A549 (cell line): ENCODE measurements at regions not wholly inside any gene's neighbourhood (a gene's known extent, or its start where the extent isn't known, plus 50 kb on each side); places are given as distances from the start of the nearest gene placed in this dataset.

ENCODE experiments used
- ATAC-seq, 2 experiments: fragments of 200-7000 bp in 1 of 2; fragments of >200 bp in 1 of 2; cut with Nextera tagmentation in 1 of 2; cut with Tn5 transposase in 1 of 2; 3 replicates each; pipeline versions ENCODE4 v1.8.0 to v1.9.1; 2018 to 2020; ENCODE audit warnings: mild to moderate bottlenecking in 1 of 2, moderate library complexity in 1 of 2
- CTCF ChIA-PET: fragments of 300-600 bp; sonication (Branson Sonifier 250); formaldehyde crosslinking; extraction: SDS; loops from one replicate; lab custom pipeline; 2021; ENCODE audit warnings: antibody characterized with exemption, inconsistent platforms; lab: Yijun Ruan, JAX
- POLR2A ChIA-PET: fragments of 350-600 bp; formaldehyde crosslinking; extraction: SDS; loops from one replicate; lab custom pipeline; 2021; ENCODE audit warnings: antibody characterized with exemption, inconsistent platforms; lab: Yijun Ruan, JAX
- DNase-seq, 2 experiments: peaks; one replicate each; pipeline versions ENCODE4 v3.0.0 to v3.0.0-alpha.2; 2011 to 2016; ENCODE audit warnings: low read depth in 1 of 2, low spot score in 1 of 2
- FAIRE-seq: peaks from 2 replicates; lab custom pipeline; 2011; peaks lifted over from hg19 to GRCh38; lab: Jason Lieb, UNC
- H3K27ac ChIP-seq, 2 experiments: fragments of >200 bp; sonication (Bioruptor Twin); formaldehyde crosslinking; 3 replicates each; pipeline ENCODE4 v1.5.1; 2016 to 2017
- H3K4me1 ChIP-seq: fragments of >200 bp; sonication (Bioruptor Twin); formaldehyde crosslinking; 3 replicates; pipeline ENCODE4 v1.6.1; 2016
- H3K4me2 ChIP-seq: fragments of >200 bp; sonication (Bioruptor Twin); formaldehyde crosslinking; 3 replicates; pipeline ENCODE4 v1.6.1; 2016
- H3K4me3 ChIP-seq: fragments of >200 bp; sonication (Bioruptor Twin); formaldehyde crosslinking; 3 replicates; pipeline ENCODE4 v1.5.1; 2016
- H3K9me3 ChIP-seq: fragments of >200 bp; sonication (Bioruptor Twin); formaldehyde crosslinking; 3 replicates; pipeline ENCODE4 v1.6.1; 2016
- BHLHE40 ChIP-seq: IDR thresholded peaks from 2 replicates; pipeline ENCODE4 v1.6.1; 2012; ENCODE audit warnings: low read depth, low read length, inconsistent platforms
- EHMT2 ChIP-seq: fragments of 200-600 bp; sonication (generic); IDR thresholded peaks from 2 replicates; pipeline ENCODE4 v1.6.1; 2016; ENCODE audit warnings: antibody characterized with exemption, low read depth, mild to moderate bottlenecking, moderate library complexity
- EP300 ChIP-seq, 2 experiments: fragments of >200 bp; sonication (Bioruptor Twin); formaldehyde crosslinking; IDR thresholded peaks; 2 replicates in 1 of 2; 3 replicates in 1 of 2; pipeline ENCODE4 v1.6.1; 2016 to 2017
- HDAC2 ChIP-seq: fragments of 200-600 bp; sonication (generic); IDR thresholded peaks from 2 replicates; pipeline ENCODE4 v1.6.1; 2016
- JUNB ChIP-seq: fragments of >200 bp; sonication (Bioruptor Twin); formaldehyde crosslinking; IDR thresholded peaks from 2 replicates; pipeline ENCODE4 v1.6.1; 2016
- KDM5A ChIP-seq: fragments of 200-600 bp; sonication (generic); IDR thresholded peaks from 2 replicates; pipeline ENCODE4 v1.6.1; 2016; ENCODE audit warnings: antibody characterized with exemption, mild to moderate bottlenecking
- MAFK ChIP-seq: fragments of 450-650 bp; IDR thresholded peaks from 2 replicates; pipeline ENCODE4 v1.6.1; 2014; ENCODE audit not compliant: partially characterized antibody
- PHF8 ChIP-seq: fragments of 200-600 bp; sonication (generic); IDR thresholded peaks from 2 replicates; pipeline ENCODE4 v1.6.1; 2016; ENCODE audit warnings: low read depth, mild to moderate bottlenecking, antibody characterized with exemption, moderate library complexity, borderline replicate concordance
- RAD21 ChIP-seq, 2 experiments: fragments of >200 bp in 1 of 2; sonication (Bioruptor Twin) in 1 of 2; formaldehyde crosslinking in 1 of 2; IDR thresholded peaks in 1 of 2; conservative IDR thresholded peaks in 1 of 2; 2 replicates in 1 of 2; 3 replicates in 1 of 2; pipeline ENCODE4 v1.6.1; 2012 to 2018; ENCODE audit warnings: inconsistent platforms in 1 of 2
- SREBF2 ChIP-seq: fragments of 450-650 bp; IDR thresholded peaks from 2 replicates; pipeline ENCODE4 v1.6.1; 2014; ENCODE audit warnings: mild to moderate bottlenecking, moderate library complexity
- TP53 ChIP-seq: fragments of 250-450 bp; sonication (Bioruptor Pico); IDR thresholded peaks from 2 replicates; pipeline ENCODE4 v1.5.0; 2021; ENCODE audit warnings: mild to moderate bottlenecking, moderate library complexity
- ZFP36 ChIP-seq: fragments of 450-650 bp; IDR thresholded peaks from 2 replicates; pipeline ENCODE4 v1.6.1; 2014; ENCODE audit warnings: borderline replicate concordance; ENCODE audit not compliant: partially characterized antibody
- WGBS: methylation state at CpG from one replicate; pipeline ENCODE4 v1.1.6; 2017; ENCODE audit errors: missing lambda C conversion rate; 5-methylcytosine and 5-hydroxymethylcytosine counted together
- TF ChIP-seq, protein P1 (sequence below): fragments of 150-350 bp; IDR thresholded peaks from 2 replicates; pipeline ENCODE4 v1.6.1; 2014; ENCODE audit warnings: low read depth, mild to moderate bottlenecking, low read length
- TF ChIP-seq, protein P2 (sequence below): fragments of 200-600 bp; sonication (generic); IDR thresholded peaks from 2 replicates; pipeline ENCODE4 v1.6.1; 2016; ENCODE audit warnings: antibody characterized with exemption, mild to moderate bottlenecking, moderate library complexity
- TF ChIP-seq, protein P3 (sequence below): fragments of 250-450 bp; sonication (Bioruptor Pico); IDR thresholded peaks from 2 replicates; pipeline ENCODE4 v1.5.0; 2021; ENCODE audit warnings: mild to moderate bottlenecking, moderate library complexity, borderline replicate concordance
- TF ChIP-seq, protein P4 (sequence below): IDR thresholded peaks from 2 replicates; pipeline ENCODE4 v1.6.1; 2012; ENCODE audit warnings: low read depth, borderline replicate concordance

DNA sequence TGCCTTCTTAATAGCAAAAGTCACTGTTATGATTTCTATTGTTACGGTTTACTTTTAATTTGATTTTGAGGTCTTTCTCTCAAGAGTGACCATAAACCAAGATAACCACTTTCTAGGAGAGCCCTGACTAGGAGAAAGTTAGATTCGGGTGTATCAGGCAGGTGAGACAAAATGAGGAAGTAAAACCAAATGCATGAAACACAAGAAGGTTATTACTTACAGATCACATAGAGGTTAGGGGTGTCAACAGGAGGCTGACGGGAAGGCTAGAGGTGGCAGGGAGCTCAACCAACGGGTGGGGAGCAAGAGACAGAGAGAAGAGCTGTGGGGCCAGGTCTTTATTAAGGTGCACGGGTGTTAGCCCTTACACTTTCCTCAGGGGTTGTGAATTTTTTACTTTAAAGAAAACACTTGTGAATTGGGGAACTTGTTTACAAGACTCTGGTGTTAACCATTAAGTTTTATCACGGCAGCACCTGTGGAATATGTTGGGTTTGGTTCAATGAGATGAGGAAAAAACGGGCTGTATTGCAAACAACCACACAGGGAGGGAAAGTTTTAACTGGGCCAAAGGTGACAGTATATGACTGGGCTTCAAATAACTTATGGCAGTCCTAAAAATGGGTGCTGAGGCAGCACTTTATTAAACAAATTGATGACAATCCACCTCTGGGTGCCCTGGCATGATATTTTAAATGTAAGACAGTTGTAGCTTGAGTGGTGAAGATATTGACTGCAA, 154.9 kb downstream of the SDHAF3 start:
- Histone ChIP-seq H3K9me3 (no peaks in the 10 kb centered on the region), H3K27ac (no peak overlapping the region), H3K4me1 (no peaks in the 10 kb centered on the region), H3K4me2 (no peak overlapping the region), H3K4me3 (no peak overlapping the region)
- no peak for TF ChIP-seq EHMT2
- no peak for TF ChIP-seq ZFP36
- no peak for TF ChIP-seq BHLHE40
- peak; percentile 47 for TF ChIP-seq MAFK
- ChIA-PET CTCF (no interaction called here), POLR2A (interaction anchor here (1.2 kb wide), 1 partner anchor 155 kb away, joined by 3 read pairs; the partner anchor contains the start of gene SDHAF3)
- DNase-seq (no peak), FAIRE-seq (no peak), ATAC-seq (no peak)
- WGBS: 16% methylated on average over 7 of the region's 7 CpGs

DNA sequence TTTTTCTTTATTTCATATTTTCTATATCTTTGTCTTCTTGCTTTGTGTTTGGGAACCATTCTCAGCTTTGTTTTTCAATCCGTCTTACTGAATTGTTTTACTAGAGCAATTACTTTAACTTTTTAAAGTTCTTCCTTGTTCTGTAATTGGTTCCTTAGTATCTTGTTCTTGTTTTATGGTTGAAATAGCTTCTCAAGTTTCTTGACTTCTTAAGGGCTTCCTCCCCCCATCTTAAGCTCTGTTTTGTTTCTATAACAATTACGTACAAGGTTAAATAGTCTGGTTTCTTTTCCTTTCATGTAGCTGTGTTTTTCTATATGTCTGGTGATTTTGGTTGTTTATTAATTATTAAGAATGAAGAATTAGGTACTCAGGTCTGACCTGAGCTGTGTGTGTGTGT, 158.0 kb downstream of the SDHAF3 start:
- ChIA-PET CTCF (no interaction called here), POLR2A (no interaction called here)
- Histone ChIP-seq H3K4me3 (no peak overlapping the region), H3K4me2 (no peak overlapping the region), H3K4me1 (no peaks in the 10 kb centered on the region), H3K27ac (no peak overlapping the region), H3K9me3 (no peaks in the 10 kb centered on the region)
- TF ChIP-seq, protein P1, sequence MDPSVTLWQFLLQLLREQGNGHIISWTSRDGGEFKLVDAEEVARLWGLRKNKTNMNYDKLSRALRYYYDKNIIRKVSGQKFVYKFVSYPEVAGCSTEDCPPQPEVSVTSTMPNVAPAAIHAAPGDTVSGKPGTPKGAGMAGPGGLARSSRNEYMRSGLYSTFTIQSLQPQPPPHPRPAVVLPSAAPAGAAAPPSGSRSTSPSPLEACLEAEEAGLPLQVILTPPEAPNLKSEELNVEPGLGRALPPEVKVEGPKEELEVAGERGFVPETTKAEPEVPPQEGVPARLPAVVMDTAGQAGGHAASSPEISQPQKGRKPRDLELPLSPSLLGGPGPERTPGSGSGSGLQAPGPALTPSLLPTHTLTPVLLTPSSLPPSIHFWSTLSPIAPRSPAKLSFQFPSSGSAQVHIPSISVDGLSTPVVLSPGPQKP: no peak
- TF ChIP-seq, protein P2, sequence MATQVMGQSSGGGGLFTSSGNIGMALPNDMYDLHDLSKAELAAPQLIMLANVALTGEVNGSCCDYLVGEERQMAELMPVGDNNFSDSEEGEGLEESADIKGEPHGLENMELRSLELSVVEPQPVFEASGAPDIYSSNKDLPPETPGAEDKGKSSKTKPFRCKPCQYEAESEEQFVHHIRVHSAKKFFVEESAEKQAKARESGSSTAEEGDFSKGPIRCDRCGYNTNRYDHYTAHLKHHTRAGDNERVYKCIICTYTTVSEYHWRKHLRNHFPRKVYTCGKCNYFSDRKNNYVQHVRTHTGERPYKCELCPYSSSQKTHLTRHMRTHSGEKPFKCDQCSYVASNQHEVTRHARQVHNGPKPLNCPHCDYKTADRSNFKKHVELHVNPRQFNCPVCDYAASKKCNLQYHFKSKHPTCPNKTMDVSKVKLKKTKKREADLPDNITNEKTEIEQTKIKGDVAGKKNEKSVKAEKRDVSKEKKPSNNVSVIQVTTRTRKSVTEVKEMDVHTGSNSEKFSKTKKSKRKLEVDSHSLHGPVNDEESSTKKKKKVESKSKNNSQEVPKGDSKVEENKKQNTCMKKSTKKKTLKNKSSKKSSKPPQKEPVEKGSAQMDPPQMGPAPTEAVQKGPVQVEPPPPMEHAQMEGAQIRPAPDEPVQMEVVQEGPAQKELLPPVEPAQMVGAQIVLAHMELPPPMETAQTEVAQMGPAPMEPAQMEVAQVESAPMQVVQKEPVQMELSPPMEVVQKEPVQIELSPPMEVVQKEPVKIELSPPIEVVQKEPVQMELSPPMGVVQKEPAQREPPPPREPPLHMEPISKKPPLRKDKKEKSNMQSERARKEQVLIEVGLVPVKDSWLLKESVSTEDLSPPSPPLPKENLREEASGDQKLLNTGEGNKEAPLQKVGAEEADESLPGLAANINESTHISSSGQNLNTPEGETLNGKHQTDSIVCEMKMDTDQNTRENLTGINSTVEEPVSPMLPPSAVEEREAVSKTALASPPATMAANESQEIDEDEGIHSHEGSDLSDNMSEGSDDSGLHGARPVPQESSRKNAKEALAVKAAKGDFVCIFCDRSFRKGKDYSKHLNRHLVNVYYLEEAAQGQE: no peak
- TF ChIP-seq, protein P3, sequence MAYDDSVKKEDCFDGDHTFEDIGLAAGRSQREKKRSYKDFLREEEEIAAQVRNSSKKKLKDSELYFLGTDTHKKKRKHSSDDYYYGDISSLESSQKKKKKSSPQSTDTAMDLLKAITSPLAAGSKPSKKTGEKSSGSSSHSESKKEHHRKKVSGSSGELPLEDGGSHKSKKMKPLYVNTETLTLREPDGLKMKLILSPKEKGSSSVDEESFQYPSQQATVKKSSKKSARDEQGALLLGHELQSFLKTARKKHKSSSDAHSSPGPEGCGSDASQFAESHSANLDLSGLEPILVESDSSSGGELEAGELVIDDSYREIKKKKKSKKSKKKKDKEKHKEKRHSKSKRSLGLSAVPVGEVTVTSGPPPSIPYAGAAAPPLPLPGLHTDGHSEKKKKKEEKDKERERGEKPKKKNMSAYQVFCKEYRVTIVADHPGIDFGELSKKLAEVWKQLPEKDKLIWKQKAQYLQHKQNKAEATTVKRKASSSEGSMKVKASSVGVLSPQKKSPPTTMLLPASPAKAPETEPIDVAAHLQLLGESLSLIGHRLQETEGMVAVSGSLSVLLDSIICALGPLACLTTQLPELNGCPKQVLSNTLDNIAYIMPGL (CRISPR knock-in tag): no peak
- no peak for TF ChIP-seq KDM5A
- 69% methylated on average over 2 of the region's 2 CpGs for WGBS
- FAIRE-seq (no peak), ATAC-seq (no peak), DNase-seq (no peak)

DNA sequence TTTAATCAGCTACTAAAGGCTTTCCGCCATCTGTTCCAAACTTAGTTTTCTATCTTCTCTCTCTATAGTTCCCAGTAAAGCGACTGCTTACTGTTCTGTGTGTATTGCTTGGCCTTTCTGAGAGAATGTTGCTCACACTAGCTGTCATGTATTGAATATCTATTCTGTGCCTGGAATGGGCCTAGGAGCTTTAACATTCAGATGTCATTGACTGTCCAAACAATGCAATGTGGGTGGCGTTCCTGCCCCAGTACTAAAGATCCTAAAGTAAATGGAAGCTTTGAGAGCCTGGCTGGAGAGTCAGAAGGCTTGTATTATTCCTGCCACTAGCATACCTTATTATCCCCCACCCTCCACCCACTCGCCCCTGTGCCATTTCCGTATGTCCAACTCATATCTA, 163.5 kb downstream of the SDHAF3 start:
- DNase-seq (no peak), FAIRE-seq (no peak), ATAC-seq (no peak)
- no peak overlapping the region for H3K27ac ChIP-seq
- WGBS: 32% methylated on average over 5 of the region's 5 CpGs
- H3K4me1 ChIP-seq: no peaks in the 10 kb centered on the region
- TF ChIP-seq TP53 (CRISPR knock-in tag) (no peak), EP300 (IDR thresholded peaks at IDR 0.05) (no peak), SREBF2 (no peak), HDAC2 (no peak), RAD21 (conservative IDR thresholded peaks at IDR 0.05 in 1 of 2, IDR thresholded peaks at IDR 0.05 in 1 of 2) (no peak), JUNB (no peak), PHF8 (no peak)
- TF ChIP-seq, protein P3 (CRISPR knock-in tag): no peak
- TF ChIP-seq, protein P4, sequence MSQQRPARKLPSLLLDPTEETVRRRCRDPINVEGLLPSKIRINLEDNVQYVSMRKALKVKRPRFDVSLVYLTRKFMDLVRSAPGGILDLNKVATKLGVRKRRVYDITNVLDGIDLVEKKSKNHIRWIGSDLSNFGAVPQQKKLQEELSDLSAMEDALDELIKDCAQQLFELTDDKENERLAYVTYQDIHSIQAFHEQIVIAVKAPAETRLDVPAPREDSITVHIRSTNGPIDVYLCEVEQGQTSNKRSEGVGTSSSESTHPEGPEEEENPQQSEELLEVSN: no peak
- H3K4me2 ChIP-seq: no peak overlapping the region
- ChIA-PET CTCF (no interaction called here), POLR2A (no interaction called here)
- H3K4me3 ChIP-seq: no peak overlapping the region
- H3K9me3 ChIP-seq: no peaks in the 10 kb centered on the region
